ENCODE measurements at regions not wholly inside any gene's neighbourhood (a gene's known extent, or its start where the extent isn't known, plus 50 kb on each side); places are given as distances from the start of the nearest gene placed in this dataset.
A peak's percentile ranks its signal among the peaks of the same experiment; 100 is the strongest.

GRCh38 chr10:50990568-50991455 lies 83.5 kb upstream of the PRKG1 start:
- H3K4me1 Mint-ChIP-seq, result peaks cover 0 to 2% (median 1%) of the 10 kb centered on the region in 3 donors
- H3K27me3 Mint-ChIP-seq, result peaks cover 40% of the 10 kb centered on the region
- peak overlapping the region in 3 of 4 donors; percentile 41 to 87 (median 79) for H3K4me3 Mint-ChIP-seq
- peaks cover 0 to 1% (median 0%) of the 10 kb centered on the region in 3 donors for H3K9me3 Mint-ChIP-seq
- no peak overlapping the region for H3K27ac Mint-ChIP-seq
- H3K36me3 Mint-ChIP-seq, result no peaks in the 10 kb centered on the region

GRCh38 chr10:50991456-50992355 lies 82.6 kb upstream of the PRKG1 start:
- Mint-ChIP-seq H3K36me3 (no peaks in the 10 kb centered on the region), H3K27ac (no peak overlapping the region), H3K27me3 (peaks cover 40% of the 10 kb centered on the region), H3K9me3 (peaks cover 0 to 1% (median 0%) of the 10 kb centered on the region in 3 donors), H3K4me3 (peak overlapping the region in 3 of 4 donors; percentile 41 to 87 (median 79)), H3K4me1 (peaks cover 0 to 2% (median 1%) of the 10 kb centered on the region in 3 donors)

- peak overlapping the region in 1 of 4 donors; percentile 14 for H3K4me3 Mint-ChIP-seq
- peaks cover 0 to 1% (median 0%) of the 10 kb centered on the region in 3 donors for H3K9me3 Mint-ChIP-seq
- H3K27me3 Mint-ChIP-seq, result peaks cover 40% of the 10 kb centered on the region
- no peaks in the 10 kb centered on the region for H3K36me3 Mint-ChIP-seq
- peaks cover 0 to 2% (median 1%) of the 10 kb centered on the region in 3 donors for H3K4me1 Mint-ChIP-seq
- no peak overlapping the region for H3K27ac Mint-ChIP-seq
Measured at GRCh38 chr10:50992356-50992901, 81.9 kb upstream of the PRKG1 start.

- H3K4me1 Mint-ChIP-seq, result peaks cover 0 to 2% (median 1%) of the 10 kb centered on the region in 3 donors
- no peak overlapping the region for H3K27ac Mint-ChIP-seq
- H3K9me3 Mint-ChIP-seq, result peaks cover 0 to 1% (median 0%) of the 10 kb centered on the region in 3 donors
- no peaks in the 10 kb centered on the region for H3K36me3 Mint-ChIP-seq
- peaks cover 40% of the 10 kb centered on the region for H3K27me3 Mint-ChIP-seq
- H3K4me3 Mint-ChIP-seq, result peak overlapping the region in 1 of 4 donors; percentile 51
Measured at GRCh38 chr10:50992972-50993766, 81.1 kb upstream of the PRKG1 start.

- Mint-ChIP-seq H3K36me3 (no peaks in the 10 kb centered on the region), H3K4me3 (no peak overlapping the region), H3K27me3 (peaks cover 39% of the 10 kb centered on the region), H3K27ac (no peak overlapping the region), H3K9me3 (peaks cover 0 to 1% (median 0%) of the 10 kb centered on the region in 3 donors), H3K4me1 (peaks cover 0 to 2% (median 1%) of the 10 kb centered on the region in 3 donors)
Measured at GRCh38 chr10:50993771-50994251, 80.5 kb upstream of the PRKG1 start.

GRCh38 chr10:50997461-50997860 lies 76.8 kb upstream of the PRKG1 start:
- Mint-ChIP-seq H3K9me3 (no peaks in the 10 kb centered on the region), H3K27ac (no peak overlapping the region), H3K36me3 (no peaks in the 10 kb centered on the region), H3K4me3 (no peak overlapping the region), H3K27me3 (peaks cover 15% of the 10 kb centered on the region), H3K4me1 (no peaks in the 10 kb centered on the region)

GRCh38 chr10:50999163-50999562 lies 75.1 kb upstream of the PRKG1 start:
- H3K4me3 Mint-ChIP-seq, result no peak overlapping the region
- no peaks in the 10 kb centered on the region for H3K36me3 Mint-ChIP-seq
- H3K9me3 Mint-ChIP-seq, result no peaks in the 10 kb centered on the region
- H3K27me3 Mint-ChIP-seq, result peaks cover 3% of the 10 kb centered on the region
- no peak overlapping the region for H3K27ac Mint-ChIP-seq
- no peaks in the 10 kb centered on the region for H3K4me1 Mint-ChIP-seq

GRCh38 chr10:51000164-51000563 lies 74.1 kb upstream of the PRKG1 start:
- Mint-ChIP-seq H3K27ac (no peak overlapping the region), H3K9me3 (no peaks in the 10 kb centered on the region), H3K4me1 (no peaks in the 10 kb centered on the region), H3K27me3 (no peaks in the 10 kb centered on the region), H3K4me3 (no peak overlapping the region), H3K36me3 (no peaks in the 10 kb centered on the region)

GRCh38 chr10:51000976-51001375 lies 73.3 kb upstream of the PRKG1 start:
- no peak overlapping the region for H3K27ac Mint-ChIP-seq
- H3K4me1 Mint-ChIP-seq, result no peaks in the 10 kb centered on the region
- H3K27me3 Mint-ChIP-seq, result no peaks in the 10 kb centered on the region
- no peak overlapping the region for H3K4me3 Mint-ChIP-seq
- H3K9me3 Mint-ChIP-seq, result no peaks in the 10 kb centered on the region
- no peaks in the 10 kb centered on the region for H3K36me3 Mint-ChIP-seq

- Mint-ChIP-seq H3K9me3 (no peaks in the 10 kb centered on the region), H3K4me1 (no peaks in the 10 kb centered on the region), H3K36me3 (no peaks in the 10 kb centered on the region), H3K4me3 (no peak overlapping the region), H3K27ac (no peak overlapping the region), H3K27me3 (no peaks in the 10 kb centered on the region)
Measured at GRCh38 chr10:51001587-51001986, 72.7 kb upstream of the PRKG1 start.

- no peaks in the 10 kb centered on the region for H3K27me3 Mint-ChIP-seq
- H3K36me3 Mint-ChIP-seq, result no peaks in the 10 kb centered on the region
- no peaks in the 10 kb centered on the region for H3K9me3 Mint-ChIP-seq
- H3K4me1 Mint-ChIP-seq, result no peaks in the 10 kb centered on the region
- no peak overlapping the region for H3K4me3 Mint-ChIP-seq
- no peak overlapping the region for H3K27ac Mint-ChIP-seq
Measured at GRCh38 chr10:51002469-51002868, 71.8 kb upstream of the PRKG1 start.

- no peak overlapping the region for H3K27ac Mint-ChIP-seq
- H3K9me3 Mint-ChIP-seq, result no peaks in the 10 kb centered on the region
Measured at GRCh38 chr10:51004776-51005175, 69.5 kb upstream of the PRKG1 start.

GRCh38 chr10:51005551-51005950 lies 68.7 kb upstream of the PRKG1 start:
- H3K4me3 Mint-ChIP-seq, result no peak overlapping the region
- no peaks in the 10 kb centered on the region for H3K36me3 Mint-ChIP-seq
- H3K27ac Mint-ChIP-seq, result no peak overlapping the region
- H3K9me3 Mint-ChIP-seq, result no peaks in the 10 kb centered on the region
- no peaks in the 10 kb centered on the region for H3K4me1 Mint-ChIP-seq
- no peaks in the 10 kb centered on the region for H3K27me3 Mint-ChIP-seq

More at GRCh38 chr10:51004776-51005175, 69.5 kb upstream of the PRKG1 start:
- H3K4me3 Mint-ChIP-seq, result no peak overlapping the region
- no peaks in the 10 kb centered on the region for H3K4me1 Mint-ChIP-seq
- H3K27me3 Mint-ChIP-seq, result no peaks in the 10 kb centered on the region
- H3K36me3 Mint-ChIP-seq, result no peaks in the 10 kb centered on the region

GRCh38 chr10:51006686-51007085 lies 67.6 kb upstream of the PRKG1 start:
- no peaks in the 10 kb centered on the region for H3K4me1 Mint-ChIP-seq
- H3K27me3 Mint-ChIP-seq, result peaks cover 2% of the 10 kb centered on the region
- peaks cover 0 to 2% (median 0%) of the 10 kb centered on the region in 3 donors for H3K9me3 Mint-ChIP-seq
- H3K27ac Mint-ChIP-seq, result no peak overlapping the region
- no peak overlapping the region for H3K4me3 Mint-ChIP-seq
- no peaks in the 10 kb centered on the region for H3K36me3 Mint-ChIP-seq

All from IgD-negative memory B cell (primary cell).